HG03095 (cell line): ENCODE measurements at regions not wholly inside any gene's neighbourhood (a gene's known extent, or its start where the extent isn't known, plus 50 kb on each side); places are given as distances from the start of the nearest gene placed in this dataset.
A peak's percentile ranks its signal among the peaks of the same experiment; 100 is the strongest.
"Not testable (repeated sequence)": the region's sequence is repeated elsewhere in the genome, so short reads cannot be mapped to it uniquely, and the experiment has no call there.

Experiments
- ATAC-seq: cut with Tn5 transposase; IDR thresholded peaks from one replicate; pipeline ENCODE4 v1.9.1; 2021; ENCODE audit warnings: moderate library complexity; ENCODE audit not compliant: unreplicated experiment

- peak; percentile 35 for ATAC-seq
Measured at GRCh38 chr10:29734962-29735627, 100.3 kb upstream of the SVIL start.

GRCh38 chr10:29734640-29734961 is 99.8 kb upstream of the SVIL start:
- no peak for ATAC-seq

GRCh38 chr10:29733323-29733722 is 98.6 kb upstream of the SVIL start:
- ATAC-seq: no peak

DNA sequence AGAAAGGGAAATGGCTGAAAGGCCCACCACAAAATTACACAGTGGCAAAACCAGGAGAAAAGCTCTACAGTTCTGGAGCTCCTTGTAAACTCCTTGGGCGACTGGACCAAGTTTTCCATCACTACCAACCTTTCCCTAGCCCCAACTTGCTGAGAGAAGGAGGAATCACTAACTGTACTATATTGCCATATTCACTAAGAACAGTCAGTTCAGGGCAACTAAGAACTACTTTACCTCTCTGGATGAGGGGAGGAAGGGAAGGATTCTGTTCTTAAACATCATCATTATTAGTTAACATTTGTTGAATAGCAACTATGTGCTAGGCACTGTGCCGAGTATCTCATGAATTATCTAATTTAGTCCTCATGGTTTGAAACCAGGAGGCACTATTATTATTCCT is 98.1 kb upstream of the SVIL start:
- no peak for ATAC-seq

GRCh38 chr10:29731760-29732159 is 97.0 kb upstream of the SVIL start:
- no peak for ATAC-seq

DNA sequence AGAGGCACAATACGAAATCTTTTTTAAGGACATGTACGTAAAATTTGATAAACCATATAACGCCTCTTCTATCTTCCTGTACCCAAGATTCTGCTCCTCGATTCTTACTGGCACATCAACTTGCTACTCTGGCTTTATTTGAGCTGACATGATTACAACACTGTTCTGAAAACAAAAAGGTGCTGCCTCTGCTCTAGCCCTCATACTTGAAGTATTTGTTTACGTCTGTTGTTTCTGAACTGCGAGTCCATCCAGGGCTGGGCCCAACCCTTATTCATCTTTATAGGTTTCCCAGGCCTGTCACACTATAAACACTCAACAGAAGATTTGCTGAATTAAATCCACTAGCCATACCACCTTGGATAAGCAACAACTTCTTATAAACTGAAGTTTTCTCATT is 96.2 kb upstream of the SVIL start:
- ATAC-seq: no peak

GRCh38 chr10:29730458-29730857 is 95.7 kb upstream of the SVIL start:
- no peak for ATAC-seq

- ATAC-seq: no peak
Measured at GRCh38 chr10:29728541-29729049, 93.8 kb upstream of the SVIL start.

DNA sequence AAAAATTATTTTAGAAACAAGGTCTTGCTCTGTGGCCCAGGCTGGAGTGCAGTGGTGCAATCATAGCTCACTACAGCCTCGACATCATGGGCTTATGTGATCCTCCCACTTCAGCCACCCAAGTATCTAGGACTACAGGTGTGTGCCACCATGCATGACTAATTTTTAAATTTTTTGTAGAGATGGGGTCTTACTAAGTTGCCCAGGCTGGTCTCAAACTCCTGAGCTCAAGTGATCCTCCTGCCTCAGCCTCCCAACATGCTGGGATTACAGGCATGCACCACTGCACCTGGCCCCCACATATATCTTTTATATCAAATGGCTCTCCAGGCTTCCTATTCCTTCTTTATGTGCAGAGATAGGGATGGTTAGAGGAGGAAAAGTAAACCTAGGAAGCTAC is 91.2 kb upstream of the SVIL start:
- ATAC-seq: not testable (repeated sequence)

DNA sequence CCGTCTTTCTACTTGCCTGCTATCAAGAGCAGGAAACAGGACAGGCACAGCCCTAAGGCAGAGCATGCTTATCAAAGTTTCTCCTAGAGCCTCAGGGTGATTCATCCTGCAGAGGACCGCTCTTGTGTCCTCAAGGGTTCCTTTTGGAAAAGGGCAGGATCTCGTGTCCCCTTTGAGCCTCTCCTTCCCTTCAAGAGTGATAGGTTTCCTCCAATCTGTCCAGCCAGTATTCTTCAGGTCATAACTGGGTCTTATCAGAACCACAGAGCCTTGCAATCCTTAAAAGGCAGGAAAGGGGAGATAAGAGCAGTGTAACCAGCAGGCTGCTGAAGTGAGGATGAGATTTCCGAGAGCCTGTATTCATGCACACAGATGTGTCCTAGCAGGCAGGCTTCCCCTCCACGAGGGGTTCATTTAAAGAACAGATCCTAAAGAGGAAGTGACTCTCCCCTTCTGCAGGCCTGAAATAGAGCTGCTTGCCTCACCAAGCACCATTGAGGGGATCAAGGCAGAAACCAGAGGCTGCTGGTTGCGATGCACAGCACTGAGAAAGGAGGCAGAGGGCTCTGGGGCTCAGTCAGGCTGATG is 90.5 kb upstream of the SVIL start:
- ATAC-seq: no peak

- no peak for ATAC-seq
Measured at GRCh38 chr10:29723726-29724125, 89.0 kb upstream of the SVIL start.

DNA sequence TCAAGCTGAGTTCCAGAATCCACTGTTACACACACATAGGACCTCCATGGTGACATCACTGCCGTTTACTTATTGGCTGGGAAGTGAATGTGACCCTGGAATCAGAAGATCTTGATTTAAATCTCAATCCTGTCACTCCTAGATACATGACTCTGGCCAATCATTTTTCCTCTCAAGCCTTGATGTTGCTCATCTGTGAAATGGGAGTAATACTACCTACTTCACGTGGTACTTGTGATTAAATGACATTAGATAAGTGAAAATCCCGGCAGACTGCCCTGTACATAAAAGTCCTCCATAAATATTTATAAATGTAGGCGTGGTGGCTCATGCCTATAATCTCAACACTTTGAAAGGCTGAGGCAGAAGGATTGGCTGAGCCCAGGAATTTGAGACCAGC is 88.0 kb upstream of the SVIL start:
- ATAC-seq: no peak

- ATAC-seq: no peak
Measured at GRCh38 chr10:29720149-29720548, 85.4 kb upstream of the SVIL start.

- no peak for ATAC-seq
Measured at GRCh38 chr10:29719281-29719675, 84.5 kb upstream of the SVIL start.

GRCh38 chr10:29715296-29715695 is 80.5 kb upstream of the SVIL start:
- ATAC-seq: no peak

- no peak for ATAC-seq
Measured at GRCh38 chr10:29714096-29714874, 79.5 kb upstream of the SVIL start.

- no peak for ATAC-seq
Measured at GRCh38 chr10:29713450-29713849, 78.7 kb upstream of the SVIL start.

DNA sequence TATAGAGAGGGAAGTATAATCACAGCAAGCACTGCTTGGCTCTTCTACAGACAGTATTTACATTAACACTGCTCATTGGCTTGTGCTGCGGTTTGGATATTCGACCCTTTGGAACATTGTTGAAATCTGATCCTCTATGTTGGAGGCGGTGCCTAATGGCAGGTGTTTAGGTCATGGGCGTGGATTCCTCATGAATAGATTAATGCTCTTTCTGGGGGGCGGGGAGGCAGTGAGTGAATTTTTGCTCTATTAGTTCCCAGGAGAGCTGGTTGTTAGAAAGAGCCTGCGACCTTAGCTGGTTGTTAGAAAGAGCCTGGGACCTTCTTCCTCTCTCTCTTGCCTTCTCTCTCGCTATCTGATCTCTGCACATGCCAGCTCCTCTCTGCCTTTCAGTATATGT is 77.3 kb upstream of the SVIL start:
- no peak for ATAC-seq

- no peak for ATAC-seq
Measured at GRCh38 chr10:29710128-29710527, 75.4 kb upstream of the SVIL start.

- no peak for ATAC-seq
Measured at GRCh38 chr10:29709484-29710002, 74.8 kb upstream of the SVIL start.

GRCh38 chr10:29703271-29703670 is 68.5 kb upstream of the SVIL start:
- ATAC-seq: no peak
